ENCODE measurements at regions not wholly inside any gene's neighbourhood (a gene's known extent, or its start where the extent isn't known, plus 50 kb on each side); places are given as distances from the start of the nearest gene placed in this dataset.

DNA sequence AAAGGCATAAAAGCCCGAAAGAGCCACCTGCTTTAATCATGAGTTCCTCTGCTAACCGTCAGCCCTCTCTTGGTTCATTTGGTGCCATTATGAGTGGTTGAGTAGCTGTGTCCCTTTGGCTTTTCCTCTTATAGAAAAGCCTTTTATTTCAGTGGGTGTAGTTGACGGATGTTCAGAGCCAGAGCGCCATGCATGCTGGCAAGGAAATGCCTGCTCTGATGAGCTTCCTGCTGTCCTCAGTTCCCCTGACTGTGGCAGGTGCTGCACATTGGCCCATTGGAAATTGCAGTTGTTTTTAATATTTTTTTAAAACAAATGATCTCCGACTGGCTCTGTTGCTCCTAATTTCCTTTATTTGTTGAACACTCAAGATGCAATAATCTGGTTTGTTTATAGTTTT is 77.3 kb upstream of the LIMCH1 start:
- DNase-seq (ENCODE audit: low read depth), result no peak

DNA sequence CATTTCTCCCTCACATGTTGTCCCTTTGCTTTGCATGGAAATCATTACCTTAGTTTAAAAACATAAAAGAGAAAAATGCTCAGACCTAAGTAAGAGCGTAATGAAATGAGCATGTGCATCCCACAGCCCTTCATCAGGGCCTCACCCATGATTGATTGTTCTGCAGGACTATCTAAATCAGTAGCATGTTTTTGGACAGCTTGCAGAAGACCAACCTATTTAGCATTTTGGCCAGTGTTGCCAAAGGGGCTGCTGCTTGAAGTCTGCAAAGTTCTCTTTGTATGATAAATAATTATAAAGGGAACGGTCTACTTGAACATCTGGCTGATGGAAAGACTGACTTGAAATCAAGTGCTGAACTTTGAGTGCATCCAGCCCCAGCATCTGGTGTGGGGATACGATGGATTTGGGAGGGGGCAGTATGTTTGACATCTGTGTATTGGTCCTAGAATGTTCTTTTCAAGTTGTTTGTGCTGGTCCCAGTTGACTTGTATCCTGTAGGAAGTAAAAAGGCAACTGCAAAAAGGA is 76.1 kb upstream of the LIMCH1 start:
- no peak for DNase-seq (ENCODE audit: low read depth)

DNA sequence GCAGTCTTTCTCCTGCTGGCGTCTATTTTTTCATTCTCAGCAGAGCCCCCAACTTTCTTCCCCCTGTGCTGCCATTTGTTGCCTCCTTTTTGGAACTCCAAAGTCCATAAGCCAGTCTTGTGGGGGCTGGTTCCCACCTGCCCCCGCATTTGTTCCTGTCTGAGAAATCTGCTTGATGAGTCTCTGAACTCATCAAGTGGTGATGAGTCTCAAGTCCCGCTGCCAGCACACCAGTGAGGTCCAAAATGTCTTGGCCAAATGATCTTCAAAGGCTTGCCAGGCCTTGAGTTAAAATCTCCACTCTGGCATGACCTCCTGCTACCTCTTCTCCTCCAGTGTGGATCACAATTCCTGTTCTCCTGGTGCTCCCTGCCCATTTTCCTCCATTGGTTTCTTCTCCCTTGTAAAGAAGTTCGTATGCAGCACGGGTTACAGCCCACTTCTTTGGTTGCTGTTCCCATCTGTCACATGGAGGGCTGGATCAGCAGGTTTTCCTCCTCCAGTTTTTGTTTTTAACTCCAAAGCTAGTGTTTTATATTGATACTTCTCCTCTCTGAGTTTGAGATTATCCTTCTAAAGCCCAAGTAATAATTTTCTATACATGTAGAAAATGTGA is 72.7 kb upstream of the LIMCH1 start:
- DNase-seq (ENCODE audit: low read depth), result no peak

- DNase-seq (ENCODE audit: low read depth), result no peak
These were observed 71.7 kb upstream of the LIMCH1 start for GRCh38 chr4:41466249-41466648.

GRCh38 chr4:41468122-41468521 is 69.8 kb upstream of the LIMCH1 start:
- DNase-seq (ENCODE audit: low read depth), result no peak

DNA sequence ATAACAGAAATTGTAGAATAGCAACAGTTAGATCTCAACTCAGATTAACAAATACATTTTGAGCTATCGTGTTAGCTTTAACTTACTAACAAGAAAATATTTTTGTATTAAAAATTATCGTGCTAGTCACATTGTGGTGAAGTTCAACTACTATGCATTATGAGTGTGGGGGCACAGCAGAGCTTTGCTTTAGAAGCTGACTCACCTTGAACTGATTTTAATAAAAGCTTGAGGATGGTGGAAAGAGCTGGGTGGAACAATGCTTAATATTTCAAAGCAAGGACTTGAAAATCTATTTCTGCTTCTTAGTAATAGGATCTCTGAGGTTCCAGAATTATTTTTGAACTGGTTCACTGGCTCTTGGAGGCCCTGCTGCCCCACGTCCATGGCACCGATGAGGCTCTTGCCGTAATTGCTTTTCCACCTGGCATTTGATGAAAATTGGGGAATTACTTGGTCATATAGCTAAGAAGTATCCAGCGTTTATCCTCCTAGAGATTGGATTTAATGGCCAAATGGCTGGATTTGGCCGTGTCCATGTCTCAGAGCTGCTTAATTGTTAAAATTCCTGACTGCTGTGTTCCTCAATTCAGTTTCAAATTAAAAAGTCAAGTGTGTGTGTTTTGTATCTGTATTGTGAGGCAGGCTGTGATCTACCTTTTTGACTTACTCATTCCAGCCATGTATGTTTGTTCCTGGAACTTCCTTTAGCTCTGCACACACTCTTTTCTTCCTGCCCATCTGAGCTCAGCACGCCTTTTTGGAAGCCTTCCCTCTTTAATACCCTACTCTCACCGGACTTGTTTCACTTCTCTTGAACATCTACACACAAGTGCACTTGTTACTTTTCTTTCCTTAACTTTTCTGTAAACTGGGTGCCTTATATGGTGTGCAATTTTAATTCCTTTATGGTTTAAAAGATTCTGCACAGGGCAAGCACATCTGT is 66.6 kb upstream of the LIMCH1 start:
- DNase-seq (ENCODE audit: low read depth), result no peak

DNA sequence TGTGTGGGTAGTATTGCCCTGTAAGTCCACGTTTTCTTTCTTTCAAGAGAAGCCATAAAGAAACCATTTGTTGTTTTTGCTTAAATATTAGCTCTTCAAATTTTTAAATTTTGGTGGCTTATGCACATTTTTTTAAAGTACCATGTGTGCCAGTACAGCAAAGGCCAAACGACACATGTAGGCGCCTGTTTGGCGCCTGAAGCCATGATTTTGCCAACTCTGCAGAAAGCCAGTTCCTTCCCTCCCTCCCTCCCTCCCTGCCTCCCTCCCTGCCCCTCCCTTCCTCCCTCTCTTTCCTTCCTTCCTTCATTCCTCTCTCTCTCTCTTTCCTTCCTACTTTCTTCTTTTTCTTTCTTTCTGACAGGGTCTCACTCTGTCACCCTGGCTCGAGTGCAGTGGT is 65.9 kb upstream of the LIMCH1 start:
- no peak for DNase-seq (ENCODE audit: low read depth)

DNA sequence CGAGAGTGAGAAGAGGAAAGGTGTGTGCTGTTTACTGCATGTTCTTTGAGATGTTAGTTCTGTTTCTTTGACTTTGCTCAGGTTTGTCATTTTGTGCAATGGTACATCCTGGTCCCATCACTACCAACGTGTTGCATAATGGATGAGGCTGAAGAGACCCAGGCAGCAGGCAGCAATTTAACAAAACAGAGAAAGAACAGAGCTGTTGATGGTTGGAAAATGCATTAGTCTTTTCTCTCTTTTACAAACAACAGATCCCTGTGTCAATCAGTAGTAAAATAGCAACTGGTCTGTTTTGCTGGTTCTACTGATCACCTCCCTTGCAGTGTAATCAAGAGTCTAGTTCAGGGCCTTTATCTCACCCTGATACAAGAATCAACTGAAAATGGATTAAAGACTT is 64.8 kb upstream of the LIMCH1 start:
- DNase-seq (ENCODE audit: low read depth), result no peak

DNA sequence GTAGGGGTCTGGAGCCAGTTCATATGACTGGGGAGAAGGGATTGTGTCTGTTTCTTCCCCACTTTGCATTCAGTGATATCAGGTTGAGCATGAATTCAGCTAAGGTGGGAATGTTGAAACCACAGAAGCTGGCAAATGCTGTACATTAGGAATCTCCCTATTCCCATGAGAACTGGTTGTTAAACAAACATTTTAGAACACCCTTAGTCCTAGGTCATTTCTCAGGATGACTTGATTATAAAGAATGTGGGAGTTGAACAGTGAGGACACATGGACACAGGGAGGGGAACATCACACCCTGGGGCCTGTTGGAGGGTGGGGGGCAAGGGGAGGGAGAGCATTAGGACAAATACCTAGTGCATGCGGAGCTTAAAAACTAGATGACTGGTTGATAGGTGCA is 62.6 kb upstream of the LIMCH1 start:
- DNase-seq (ENCODE audit: low read depth), result no peak

DNA sequence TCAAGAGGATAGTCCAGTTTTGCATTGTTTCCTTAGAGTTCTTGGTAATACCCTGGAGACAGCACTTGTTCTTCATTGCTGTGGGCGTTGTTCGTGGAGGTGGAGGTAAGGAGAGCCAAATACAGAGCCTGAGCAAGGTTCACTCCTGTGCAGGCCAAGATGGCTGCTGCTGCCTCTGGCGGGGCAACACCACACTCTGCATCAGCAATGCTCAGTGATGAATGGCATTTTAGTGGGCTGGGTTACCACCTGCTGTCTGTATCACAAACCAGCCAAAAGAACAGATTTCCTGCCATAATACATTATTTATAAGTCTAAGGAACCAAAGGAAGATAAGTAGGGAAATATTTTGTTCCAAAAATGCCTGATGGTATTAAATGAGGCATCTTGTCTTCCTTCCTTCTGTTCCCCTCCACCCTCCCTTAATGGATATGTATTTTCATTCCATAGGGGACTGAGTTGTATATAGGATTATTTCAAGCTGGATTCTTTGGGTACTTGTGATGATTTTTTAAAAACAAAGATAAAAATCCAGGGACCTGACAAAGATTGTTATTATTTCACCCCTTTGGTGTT is 61.6 kb upstream of the LIMCH1 start:
- DNase-seq (ENCODE audit: low read depth), result no peak

DNA sequence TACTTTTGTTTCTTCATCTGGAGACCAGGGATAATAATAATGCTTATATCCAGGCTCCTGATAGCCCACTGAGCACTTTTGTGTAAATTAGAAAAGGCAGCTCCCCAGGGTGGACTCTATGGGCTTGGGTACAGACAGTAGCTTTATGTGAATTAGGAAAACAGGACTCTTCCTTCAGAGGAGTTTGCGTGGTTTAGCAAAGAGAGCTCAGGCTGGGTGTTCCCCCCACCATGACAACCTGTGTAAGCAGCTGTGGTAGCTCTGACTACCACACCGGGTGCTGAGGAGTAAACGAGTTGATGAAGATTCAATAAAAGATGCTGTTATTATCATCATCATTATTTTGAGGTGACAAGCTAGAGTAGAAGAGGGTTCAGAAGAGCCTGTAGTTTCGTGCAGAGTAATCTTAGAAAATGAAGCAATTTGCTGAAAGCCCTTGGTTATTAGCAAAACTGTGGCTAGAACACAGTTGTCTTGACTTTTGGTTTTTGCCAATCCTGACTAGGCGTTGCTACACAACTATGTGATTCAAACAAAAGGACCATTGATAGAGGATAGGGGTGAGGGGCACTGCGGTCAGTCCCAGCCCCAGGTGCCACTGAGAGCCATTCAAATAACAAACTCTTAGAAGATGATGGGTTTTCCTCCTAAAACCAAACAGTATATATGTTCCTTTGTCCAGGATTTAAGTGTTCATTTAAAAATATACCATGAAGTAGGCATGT is 60.6 kb upstream of the LIMCH1 start:
- DNase-seq (ENCODE audit: low read depth), result no peak

GRCh38 chr4:41478518-41478917 is 59.4 kb upstream of the LIMCH1 start:
- no peak for DNase-seq (ENCODE audit: low read depth)

DNA sequence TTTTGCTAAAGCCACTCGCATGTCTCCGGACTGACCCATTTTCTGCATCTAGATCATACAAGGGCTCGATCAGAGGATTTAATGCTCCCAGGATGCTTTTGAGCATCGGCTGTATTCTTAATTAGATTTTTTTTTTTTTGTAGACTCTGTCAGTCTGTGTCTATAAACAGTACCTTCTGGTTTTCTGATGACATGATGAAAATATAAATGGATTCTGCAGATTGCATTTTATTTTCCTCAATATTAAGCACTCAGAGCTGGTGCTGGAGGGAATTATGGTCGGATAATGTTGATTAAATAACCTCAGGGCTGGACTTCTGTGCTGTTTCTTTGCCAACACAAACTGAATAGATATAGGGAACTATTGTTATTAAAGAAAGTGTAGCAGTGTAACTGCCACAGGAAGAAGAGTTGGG is 57.1 kb upstream of the LIMCH1 start:
- no peak for DNase-seq (ENCODE audit: low read depth)

GRCh38 chr4:41483771-41484170 is 54.2 kb upstream of the LIMCH1 start:
- DNase-seq (ENCODE audit: low read depth), result no peak

GRCh38 chr4:41485041-41485440 is 52.9 kb upstream of the LIMCH1 start:
- DNase-seq (ENCODE audit: low read depth), result no peak

- no peak for DNase-seq (ENCODE audit: low read depth)
These were observed 50.0 kb upstream of the LIMCH1 start for GRCh38 chr4:41487868-41488440.

Measured in CMK (cell line).